ENCODE measurements at regions not wholly inside any gene's neighbourhood (a gene's known extent, or its start where the extent isn't known, plus 50 kb on each side); places are given as distances from the start of the nearest gene placed in this dataset.

- TF ChIP-seq POLR2A (IDR thresholded peaks at IDR 0.05) (no peak), POLR2AphosphoS5 (IDR thresholded peaks at IDR 0.05) (no peak), EP300 (IDR thresholded peaks at IDR 0.05) (no peak)
- TF ChIP-seq, protein P1, sequence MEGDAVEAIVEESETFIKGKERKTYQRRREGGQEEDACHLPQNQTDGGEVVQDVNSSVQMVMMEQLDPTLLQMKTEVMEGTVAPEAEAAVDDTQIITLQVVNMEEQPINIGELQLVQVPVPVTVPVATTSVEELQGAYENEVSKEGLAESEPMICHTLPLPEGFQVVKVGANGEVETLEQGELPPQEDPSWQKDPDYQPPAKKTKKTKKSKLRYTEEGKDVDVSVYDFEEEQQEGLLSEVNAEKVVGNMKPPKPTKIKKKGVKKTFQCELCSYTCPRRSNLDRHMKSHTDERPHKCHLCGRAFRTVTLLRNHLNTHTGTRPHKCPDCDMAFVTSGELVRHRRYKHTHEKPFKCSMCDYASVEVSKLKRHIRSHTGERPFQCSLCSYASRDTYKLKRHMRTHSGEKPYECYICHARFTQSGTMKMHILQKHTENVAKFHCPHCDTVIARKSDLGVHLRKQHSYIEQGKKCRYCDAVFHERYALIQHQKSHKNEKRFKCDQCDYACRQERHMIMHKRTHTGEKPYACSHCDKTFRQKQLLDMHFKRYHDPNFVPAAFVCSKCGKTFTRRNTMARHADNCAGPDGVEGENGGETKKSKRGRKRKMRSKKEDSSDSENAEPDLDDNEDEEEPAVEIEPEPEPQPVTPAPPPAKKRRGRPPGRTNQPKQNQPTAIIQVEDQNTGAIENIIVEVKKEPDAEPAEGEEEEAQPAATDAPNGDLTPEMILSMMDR (IDR thresholded peaks at IDR 0.05) = no peak
Observed at GRCh38 chr11:80136991-80137390, 696.2 kb upstream of the TENM4 start.
